T47D (cell line): ENCODE measurements at regions not wholly inside any gene's neighbourhood (a gene's known extent, or its start where the extent isn't known, plus 50 kb on each side); places are given as distances from the start of the nearest gene placed in this dataset.
"Not testable (repeated sequence)": the region's sequence is repeated elsewhere in the genome, so short reads cannot be mapped to it uniquely, and the experiment has no call there.

Experiments used
- DNase-seq, 2 experiments: peaks; one replicate each; pipeline versions ENCODE4 v3.0.0 to v3.0.0-alpha.2; 2011 to 2012; ENCODE audit warnings: low read depth in 1 of 2, low spot score in 1 of 2
- JUND ChIP-seq: IDR thresholded peaks from 2 replicates; pipeline ENCODE4 v1.6.1; 2012; ENCODE audit warnings: low read depth
- in situ Hi-C: cut with HindIII; loops from 2 replicates; pipeline ENCODE4 v1.10.0; 2016; ENCODE audit warnings: low sequenced_read_pairs, low pct_unique_long_range_greater_than_20kb

DNA sequence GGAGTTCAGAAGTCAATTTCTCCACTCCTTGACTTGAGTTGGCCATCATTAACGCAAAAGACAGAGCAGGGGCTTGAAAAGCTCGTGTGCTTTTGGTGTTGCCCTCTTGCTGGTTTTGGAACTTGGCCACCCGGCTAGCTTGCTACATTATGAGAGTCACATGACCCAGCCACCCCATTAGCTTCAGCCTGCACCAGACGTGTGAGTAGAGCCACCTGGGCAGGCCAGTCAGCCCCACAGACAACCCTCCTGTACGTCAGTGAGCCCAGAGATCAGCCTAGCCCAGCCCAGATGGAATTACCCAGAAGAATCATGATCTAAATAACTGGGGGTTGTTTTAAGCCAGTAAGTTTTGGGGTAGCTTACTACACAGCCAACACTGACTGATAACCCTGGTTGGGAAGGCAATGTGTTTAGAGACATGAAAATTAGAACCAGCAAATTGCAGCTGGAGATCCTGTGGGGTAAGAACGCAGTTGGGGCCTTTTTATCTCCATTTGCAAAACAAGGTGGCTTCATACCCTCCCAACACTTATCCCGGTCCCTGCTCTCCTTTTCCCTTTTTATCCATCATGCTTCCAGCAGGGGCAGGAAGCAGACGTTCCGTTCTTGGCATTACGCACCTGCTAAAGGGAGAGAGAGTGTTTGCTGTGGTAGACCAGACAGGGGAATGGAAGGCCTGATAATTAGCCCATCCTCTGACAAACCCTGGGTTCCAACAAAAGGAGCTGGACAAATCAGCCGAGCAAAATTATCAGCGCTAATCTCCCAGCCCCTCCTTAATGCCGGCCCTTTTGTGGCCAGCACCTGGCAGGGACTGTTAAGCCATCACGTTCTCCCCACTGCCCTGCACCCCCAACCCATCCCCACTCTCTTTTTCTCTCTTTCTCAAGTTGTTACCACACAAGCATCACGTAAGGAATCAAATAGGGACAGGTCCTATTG is 548.7 kb upstream of the CADM1 start:
- in situ Hi-C loops: no loop called here
- no peak for DNase-seq
- TF ChIP-seq JUND: no peak

- DNase-seq: no peak
- in situ Hi-C loops: no loop called here
- TF ChIP-seq JUND: no peak
Observed at GRCh38 chr11:116051494-116051893, 547.3 kb upstream of the CADM1 start.

DNA sequence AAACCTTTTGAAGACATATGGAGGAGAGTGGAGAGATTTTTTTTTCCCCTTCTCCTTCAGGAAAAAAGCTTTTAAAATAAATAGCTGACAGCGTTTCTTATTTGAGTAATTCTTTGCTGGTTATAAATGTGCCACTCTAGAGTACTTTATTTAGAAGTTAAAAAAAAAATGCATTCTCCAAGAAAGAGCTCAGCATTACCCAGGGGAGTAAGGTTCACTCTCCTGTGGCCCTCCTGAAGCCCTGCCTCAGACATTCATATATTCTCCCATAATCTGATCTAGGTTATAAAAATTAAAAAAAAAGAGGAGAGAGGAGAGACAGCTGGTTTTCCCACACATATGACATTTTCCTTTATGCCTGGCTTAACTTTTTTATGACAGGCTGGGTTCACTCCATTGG is 545.2 kb upstream of the CADM1 start:
- no peak for DNase-seq
- no peak for TF ChIP-seq JUND
- in situ Hi-C loops: no loop called here

DNA sequence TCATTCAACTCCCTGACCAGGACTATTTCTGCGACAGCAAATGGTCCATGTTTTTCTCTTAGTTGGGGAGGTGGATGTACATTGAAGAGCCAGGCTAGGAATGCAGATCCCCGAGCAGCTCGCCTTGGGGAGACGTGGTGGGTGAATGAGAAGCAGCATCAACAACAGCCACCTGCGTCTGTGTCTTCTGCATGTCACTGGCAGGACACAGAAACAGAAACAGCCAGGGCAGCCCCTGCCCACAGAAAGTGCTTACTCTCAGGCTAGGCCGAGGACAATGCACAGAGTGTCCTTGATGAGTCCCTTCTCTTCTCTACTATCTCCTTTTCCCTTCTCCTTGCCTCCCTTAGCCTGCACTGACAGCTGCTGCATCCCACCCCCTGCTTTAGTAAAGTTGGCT is 541.9 kb upstream of the CADM1 start:
- in situ Hi-C loops: no loop called here
- no peak for TF ChIP-seq JUND
- no peak for DNase-seq

GRCh38 chr11:116044941-116045340 is 540.7 kb upstream of the CADM1 start:
- in situ Hi-C loops: no loop called here
- no peak for TF ChIP-seq JUND
- no peak for DNase-seq

- DNase-seq: no peak
- in situ Hi-C loops: no loop called here
- TF ChIP-seq JUND: no peak
Observed at GRCh38 chr11:116044520-116044919, 540.3 kb upstream of the CADM1 start.

GRCh38 chr11:116043857-116044256 is 539.6 kb upstream of the CADM1 start:
- in situ Hi-C loops: no loop called here
- no peak for DNase-seq
- no peak for TF ChIP-seq JUND

- DNase-seq, in situ Hi-C loops: not testable (repeated sequence)
Observed at GRCh38 chr11:116043059-116043458, 538.8 kb upstream of the CADM1 start.

- in situ Hi-C loops: no loop called here
- TF ChIP-seq JUND: no peak
Observed at GRCh38 chr11:116042146-116042545, 537.9 kb upstream of the CADM1 start.

GRCh38 chr11:116037861-116038260 is 533.6 kb upstream of the CADM1 start:
- in situ Hi-C loops: no loop called here
- TF ChIP-seq JUND: no peak
- no peak for DNase-seq

More at GRCh38 chr11:116042146-116042545, 537.9 kb upstream of the CADM1 start:
- DNase-seq: no peak

DNA sequence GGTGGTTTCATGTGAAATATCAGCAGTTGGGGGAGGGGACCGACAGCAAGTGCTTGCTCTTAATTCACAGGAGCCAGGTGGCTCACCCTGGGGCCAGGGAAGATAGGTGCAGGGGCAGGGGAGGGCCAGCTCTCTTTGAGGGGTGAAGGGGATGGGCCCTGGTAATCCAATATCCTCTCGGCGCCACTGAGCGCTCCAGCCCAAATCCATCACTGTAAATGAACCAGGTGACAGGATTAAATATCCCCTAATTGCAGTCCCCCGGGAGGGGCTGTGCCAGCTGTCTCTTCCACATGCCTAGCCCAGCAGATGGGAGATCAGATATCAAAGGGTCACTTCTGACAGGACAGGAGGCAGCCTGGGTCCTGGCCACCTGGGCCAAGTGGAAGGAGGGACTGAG is 531.8 kb upstream of the CADM1 start:
- in situ Hi-C loops: no loop called here
- no peak for TF ChIP-seq JUND
- DNase-seq: no peak

GRCh38 chr11:116033931-116034553 is 529.8 kb upstream of the CADM1 start:
- in situ Hi-C loops: no loop called here
- no peak for TF ChIP-seq JUND
- DNase-seq: no peak

GRCh38 chr11:116030697-116031331 is 526.6 kb upstream of the CADM1 start:
- in situ Hi-C loops: no loop called here
- DNase-seq: no peak
- no peak for TF ChIP-seq JUND

- peak in 1 of 2 experiments; percentile 36 for DNase-seq
- in situ Hi-C loops: not testable (repeated sequence)
Observed at GRCh38 chr11:116028506-116028905, 524.3 kb upstream of the CADM1 start.
